Heart left ventricle (tissue), 16 donors: ENCODE measurements at regions not wholly inside any gene's neighbourhood (a gene's known extent, or its start where the extent isn't known, plus 50 kb on each side); places are given as distances from the start of the nearest gene placed in this dataset.

Experiments used
- ATAC-seq, 4 donors: fragments of 200-7000 bp; cut with Tn5 transposase; one replicate each; pipeline ENCODE4 v1.9.1; 2020 to 2022; ENCODE audit warnings: moderate library complexity in 4 of 4, mild to moderate bottlenecking in 3 of 4, moderate number of reproducible peaks in 1 of 4
- DNase-seq, 5 donors: peaks; one replicate each; pipeline ENCODE4 v3.0.0-alpha.2; 2020
- H3K27ac ChIP-seq, 12 donors: fragments of 200-600 bp; sonication (generic) in 4 of 12; one replicate each; pipeline versions ENCODE4 v1.5.0 to v1.8.0; 2016 to 2022; ENCODE audit warnings: mild to moderate bottlenecking in 2 of 12
- H3K27me3 ChIP-seq, 9 donors: fragments of 200-600 bp; sonication (generic) in 2 of 9; one replicate each; pipeline versions ENCODE4 v1.5.1 to v1.8.0; 2016 to 2022; ENCODE audit warnings: mild to moderate bottlenecking in 3 of 9
- H3K36me3 ChIP-seq, 9 donors: fragments of 200-600 bp; sonication (generic) in 2 of 9; one replicate each; pipeline versions ENCODE4 v1.5.0 to v1.8.0; 2018 to 2022; ENCODE audit warnings: mild to moderate bottlenecking in 2 of 9
- H3K4me1 ChIP-seq, 12 donors: fragments of 200-600 bp; sonication (generic) in 4 of 12; one replicate each; pipeline versions ENCODE4 v1.5.0 to v1.8.0; 2016 to 2022; ENCODE audit warnings: mild to moderate bottlenecking in 3 of 12
- H3K4me3 ChIP-seq, 12 donors: fragments of 200-600 bp; sonication (generic) in 4 of 12; one replicate each; pipeline versions ENCODE4 v1.5.0 to v1.8.0; 2017 to 2022; ENCODE audit warnings: mild to moderate bottlenecking in 9 of 12, moderate library complexity in 4 of 12
- H3K9me3 ChIP-seq, 12 donors: fragments of 200-600 bp; sonication (generic) in 4 of 12; one replicate each; pipeline versions ENCODE4 v1.5.0 to v1.8.0; 2016 to 2022; ENCODE audit warnings: mild to moderate bottlenecking in 1 of 12
- POLR2A ChIP-seq, 2 donors: fragments of 450-650 bp; IDR thresholded peaks; one replicate each; pipeline ENCODE4 v1.6.1; 2017; ENCODE audit warnings: antibody characterized with exemption in 2 of 2, mild to moderate bottlenecking in 2 of 2, moderate library complexity in 2 of 2
- WGBS, 4 donors: extraction: QIAGEN DNeasy Blood & Tissue Kit in 2 of 4; methylation state at CpG; one replicate each; pipeline versions ENCODE4 v1.1.5 to v1.1.7; 2013 to 2018; 5-methylcytosine and 5-hydroxymethylcytosine counted together
- intact Hi-C, 10 donors: fragments of 100-400 bp; cut with DNase I; formaldehyde crosslinking; loops; one replicate each; pipeline versions ENCODE4 v1.11.1 to v1.14.2; 2022
- TF ChIP-seq, protein P1 (sequence below), 12 donors: fragments of 200-600 bp; sonication (generic) in 4 of 12; IDR thresholded peaks; one replicate each; pipeline versions ENCODE4 v1.5.0 to v1.8.0; 2018 to 2022; ENCODE audit warnings: antibody characterized with exemption in 12 of 12, mild to moderate bottlenecking in 5 of 12
- donor health status: ischemic (EF 13 %, LVEDD 7.1; RV severe dilation, severe dysfunction).
- donor health status: healthy with polysubstance abuse.
- donor health status: DM: no; HTN: yes; CAD: no.
- donor health status: DM: no; HTN: no; CAD: no.
- donor health status: ischemic (EF 25% LVEDD 6.9; RV normal size, moderate dysfunction).
- donor health status: ischemic (EF 25% LVEDD 5.7; RV mildly dilated, moderate dysfunction).
- donor health status: healthy.
- donor health status: DM: yes; HTN: yes; CAD: no.
- donor health status: ischemic (EF 35%, LVEDD 5.7; RV mildly dilated, moderate dysfunction).
- donor health status: nonischemic (EF 11% LVEDD 7.7; RV severe dilation, severe dysfunction).
- donor health status: DM: yes; HTN: yes; CAD: no.
- donor health status: PGD.
- donor health status: ischemic (EF 29% LVEDD 5.4; RV normal size, mild dysfunction).
- donor health status: nonischemic (EF 23%, LVEDD 6.1; RV moderate dilation, normal function).

GRCh38 chr9:16046713-16047112, 493.9 kb downstream of the CCDC171 start:
- no peak overlapping the region for H3K27ac ChIP-seq
- intact Hi-C loops = no loop called here
- no peak overlapping the region for H3K4me3 ChIP-seq
- 62 to 67% (median 64%) methylated on average over 5 of the region's 5 CpGs for WGBS, 4 donors
- no peak for DNase-seq
- no peaks in the 10 kb centered on the region for H3K36me3 ChIP-seq
- TF ChIP-seq, protein P1, sequence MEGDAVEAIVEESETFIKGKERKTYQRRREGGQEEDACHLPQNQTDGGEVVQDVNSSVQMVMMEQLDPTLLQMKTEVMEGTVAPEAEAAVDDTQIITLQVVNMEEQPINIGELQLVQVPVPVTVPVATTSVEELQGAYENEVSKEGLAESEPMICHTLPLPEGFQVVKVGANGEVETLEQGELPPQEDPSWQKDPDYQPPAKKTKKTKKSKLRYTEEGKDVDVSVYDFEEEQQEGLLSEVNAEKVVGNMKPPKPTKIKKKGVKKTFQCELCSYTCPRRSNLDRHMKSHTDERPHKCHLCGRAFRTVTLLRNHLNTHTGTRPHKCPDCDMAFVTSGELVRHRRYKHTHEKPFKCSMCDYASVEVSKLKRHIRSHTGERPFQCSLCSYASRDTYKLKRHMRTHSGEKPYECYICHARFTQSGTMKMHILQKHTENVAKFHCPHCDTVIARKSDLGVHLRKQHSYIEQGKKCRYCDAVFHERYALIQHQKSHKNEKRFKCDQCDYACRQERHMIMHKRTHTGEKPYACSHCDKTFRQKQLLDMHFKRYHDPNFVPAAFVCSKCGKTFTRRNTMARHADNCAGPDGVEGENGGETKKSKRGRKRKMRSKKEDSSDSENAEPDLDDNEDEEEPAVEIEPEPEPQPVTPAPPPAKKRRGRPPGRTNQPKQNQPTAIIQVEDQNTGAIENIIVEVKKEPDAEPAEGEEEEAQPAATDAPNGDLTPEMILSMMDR (IDR thresholded peaks at IDR 0.05) = no peak
- TF ChIP-seq POLR2A (IDR thresholded peaks at IDR 0.05) = no peak
- H3K4me1 ChIP-seq = peaks cover 0 to 13% (median 0%) of the 10 kb centered on the region in 12 donors
- ATAC-seq = no peak
- H3K27me3 ChIP-seq = no peaks in the 10 kb centered on the region
- H3K9me3 ChIP-seq = no peaks in the 10 kb centered on the region

DNA sequence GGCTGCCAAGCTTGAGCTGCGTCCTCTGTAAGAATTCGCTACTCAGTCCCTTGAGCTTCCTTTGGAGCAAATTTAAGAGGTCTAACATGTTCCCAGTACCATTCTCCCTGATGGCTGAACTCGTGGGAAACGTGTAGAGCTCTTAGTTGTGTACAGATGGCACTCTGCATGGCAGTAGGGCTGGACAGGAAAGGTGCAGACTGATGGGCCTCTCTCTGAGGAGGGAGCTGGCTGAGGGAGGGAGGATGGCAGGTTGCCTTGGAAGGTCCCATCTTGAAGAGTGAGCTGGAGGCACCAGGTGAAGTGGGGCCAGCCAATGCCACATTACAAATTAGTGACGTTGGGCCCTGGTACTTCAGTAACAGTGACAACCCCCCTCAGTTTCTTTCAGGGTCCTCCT, 495.3 kb downstream of the CCDC171 start:
- Histone ChIP-seq H3K4me3 (no peak overlapping the region), H3K9me3 (no peaks in the 10 kb centered on the region), H3K27me3 (no peaks in the 10 kb centered on the region), H3K36me3 (no peaks in the 10 kb centered on the region), H3K4me1 (peaks cover 0 to 13% (median 0%) of the 10 kb centered on the region in 12 donors), H3K27ac (no peak overlapping the region)
- WGBS, 4 donors = 65 to 88% (median 82%) methylated on average over 5 of the region's 5 CpGs
- DNase-seq = no peak
- intact Hi-C loops = no loop called here
- TF ChIP-seq, protein P1 (IDR thresholded peaks at IDR 0.05) = no peak
- TF ChIP-seq POLR2A (IDR thresholded peaks at IDR 0.05) = no peak
- no peak for ATAC-seq

DNA sequence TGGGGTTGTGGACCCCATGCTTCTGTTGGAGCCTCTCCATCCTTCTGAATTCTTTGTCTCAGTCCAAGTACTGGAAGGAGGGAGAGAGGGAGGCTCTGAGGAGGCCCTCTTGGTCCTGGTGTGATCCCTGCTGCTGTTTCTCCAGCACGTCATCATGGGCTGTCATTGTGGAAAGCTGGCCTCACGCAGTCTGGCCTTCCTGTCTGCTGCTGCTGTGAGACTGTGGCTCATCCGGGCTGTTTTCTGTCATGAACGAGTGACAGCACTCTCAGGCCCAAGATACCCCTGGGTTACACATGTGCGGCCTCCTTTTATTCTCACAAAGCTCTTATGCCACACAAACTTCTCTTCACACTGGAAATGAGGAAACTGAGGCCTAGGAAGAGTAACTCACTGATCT, 499.3 kb downstream of the CCDC171 start:
- H3K27ac ChIP-seq = no peak overlapping the region
- TF ChIP-seq, protein P1 (IDR thresholded peaks at IDR 0.05) = no peak
- TF ChIP-seq POLR2A (IDR thresholded peaks at IDR 0.05) = no peak
- intact Hi-C loops = loop anchor here in 1 of 10 donors (10.0 kb wide), 1 partner anchor 73 kb away; no protein-coding TSS in a partner anchor
- no peaks in the 10 kb centered on the region for H3K36me3 ChIP-seq
- ATAC-seq (no peak), DNase-seq (no peak)
- no peaks in the 10 kb centered on the region for H3K9me3 ChIP-seq
- H3K4me3 ChIP-seq = no peak overlapping the region
- 41 to 74% (median 65%) methylated on average over 5 of the region's 5 CpGs for WGBS, 4 donors
- no peaks in the 10 kb centered on the region for H3K27me3 ChIP-seq
- no peaks in the 10 kb centered on the region for H3K4me1 ChIP-seq

- intact Hi-C loops = loop anchor here in 1 of 10 donors (10.0 kb wide), 1 partner anchor 72 kb away; no protein-coding TSS in a partner anchor
- no peak for ATAC-seq
- H3K4me1 ChIP-seq = no peaks in the 10 kb centered on the region
- WGBS, 4 donors = 82 to 90% (median 88%) methylated on average over 16 of the region's 16 CpGs
- DNase-seq = no peak
- no peak overlapping the region for H3K4me3 ChIP-seq
- no peak for TF ChIP-seq POLR2A (IDR thresholded peaks at IDR 0.05)
- TF ChIP-seq, protein P1 (IDR thresholded peaks at IDR 0.05) = no peak
- no peaks in the 10 kb centered on the region for H3K36me3 ChIP-seq
- H3K9me3 ChIP-seq = no peaks in the 10 kb centered on the region
- H3K27me3 ChIP-seq = no peaks in the 10 kb centered on the region
- H3K27ac ChIP-seq = no peak overlapping the region
Observed at GRCh38 chr9:16052757-16053530, 500.1 kb downstream of the CCDC171 start.
